ACHN (cell line): ENCODE measurements at regions not wholly inside any gene's neighbourhood (a gene's known extent, or its start where the extent isn't known, plus 50 kb on each side); places are given as distances from the start of the nearest gene placed in this dataset.

ENCODE experiments used
- DNase-seq: peaks from one replicate; pipeline ENCODE4 v3.0.0-alpha.2; 2015
- in situ Hi-C: cut with HindIII; loops from 2 replicates; pipeline ENCODE4 v1.10.0; 2017; ENCODE audit warnings: low sequenced_read_pairs, low pct_ligation_motif_present, low pct_unique_long_range_greater_than_20kb

DNA sequence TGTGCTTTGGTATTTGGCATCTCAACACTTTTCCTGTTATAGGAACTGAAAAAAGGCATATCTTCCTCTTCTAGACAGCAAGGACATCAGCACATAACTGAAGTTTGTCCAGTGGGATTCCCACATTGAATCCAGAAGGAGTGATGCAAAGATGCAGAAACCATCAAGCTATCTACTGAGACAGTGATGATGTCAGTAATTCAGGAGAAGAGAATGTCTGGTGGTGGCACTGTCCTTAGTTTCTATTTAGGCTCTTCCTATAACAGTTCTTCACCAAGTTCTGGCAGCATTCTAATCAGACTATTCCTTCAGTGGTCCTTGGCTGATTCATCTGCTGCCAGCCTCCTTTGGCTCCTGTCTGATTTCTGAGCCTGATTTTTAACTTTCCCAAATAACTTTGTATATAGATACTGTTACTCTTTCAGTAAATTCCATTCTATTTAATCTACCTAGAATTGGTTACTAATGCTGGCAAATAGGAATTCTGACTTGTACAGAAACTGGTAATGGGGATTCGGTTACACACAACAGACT lies 56.6 kb upstream of the AGPS start:
- in situ Hi-C loops = no loop called here
- DNase-seq = no peak

- in situ Hi-C loops = no loop called here
- peak; percentile 89 for DNase-seq
These were observed 54.3 kb upstream of the AGPS start for GRCh38 chr2:177338177-177338721.

DNA sequence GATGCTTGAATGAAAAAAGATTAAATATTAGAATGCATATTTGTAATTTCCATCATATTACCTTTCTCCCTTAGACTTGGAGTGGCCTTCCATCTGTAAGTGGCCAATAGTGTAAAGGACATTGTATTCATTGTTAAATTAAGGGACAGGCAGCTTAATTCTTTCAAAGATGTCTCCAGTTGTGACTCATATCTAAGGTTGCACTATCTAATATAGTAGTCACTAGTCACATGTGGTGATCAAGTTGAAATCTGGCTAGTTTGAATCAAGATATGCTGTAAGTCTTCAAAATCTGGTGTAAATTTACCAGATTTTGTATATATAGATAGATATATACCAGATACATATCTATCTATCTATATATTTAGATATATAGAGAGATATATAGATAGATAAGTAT lies 52.4 kb upstream of the AGPS start:
- in situ Hi-C loops = no loop called here
- no peak for DNase-seq

DNA sequence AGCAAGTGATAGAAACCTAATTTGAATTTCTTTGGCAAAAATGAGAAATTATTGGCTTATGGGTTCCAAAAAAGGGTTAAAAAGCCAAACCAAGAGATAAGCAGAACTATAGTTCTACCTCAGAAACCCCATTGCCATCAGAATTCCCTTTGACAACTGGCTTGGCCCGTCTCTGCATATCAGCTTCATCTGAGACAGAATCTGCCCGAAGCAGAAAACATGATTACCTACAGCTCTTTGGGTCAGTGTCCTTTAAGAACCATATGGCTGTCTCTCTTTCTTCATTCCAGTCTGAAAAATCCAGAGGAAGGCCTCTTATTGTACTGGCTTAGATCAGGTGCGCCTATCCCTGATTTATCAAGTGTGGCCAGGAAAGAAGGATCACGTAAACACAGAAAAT lies 49.8 kb upstream of the AGPS start:
- DNase-seq = no peak
- in situ Hi-C loops = no loop called here
